ENCODE measurements at regions not wholly inside any gene's neighbourhood (a gene's known extent, or its start where the extent isn't known, plus 50 kb on each side); places are given as distances from the start of the nearest gene placed in this dataset.

DNA sequence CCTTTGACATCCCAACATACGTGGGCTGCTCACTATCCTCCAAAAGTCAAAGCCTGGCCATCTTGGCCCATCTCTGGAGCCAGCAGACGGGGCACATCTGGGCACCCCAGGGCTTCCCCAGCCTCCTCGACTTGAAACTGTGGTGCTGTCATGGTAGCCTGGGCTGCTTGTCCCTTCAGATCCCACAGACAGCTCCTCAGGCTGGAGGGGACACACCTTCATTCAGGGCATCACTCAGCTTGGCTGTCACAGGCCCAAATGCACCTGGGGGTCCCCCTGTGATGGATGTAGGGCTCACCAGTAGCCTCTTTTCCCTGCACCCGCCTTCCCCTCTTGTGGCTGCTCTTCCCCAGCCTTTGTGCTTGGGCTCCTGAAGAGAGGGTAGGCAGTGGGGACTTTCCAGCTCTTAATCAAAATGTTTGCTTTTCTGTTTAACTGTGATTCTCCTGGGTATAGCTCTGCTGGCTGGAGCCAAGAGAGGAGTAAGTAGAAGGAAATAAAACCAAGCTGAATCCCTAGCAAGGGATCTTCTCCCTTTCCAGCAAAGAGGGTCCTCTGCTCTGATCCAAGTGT, 92.3 kb downstream of the GYPC start:
- DNase-seq (ENCODE audit: low read depth, low spot score) (no peak), FAIRE-seq (no peak)
- Histone ChIP-seq H3K4me1 (ENCODE audit: control insufficient read depth, extremely low read depth, insufficient read depth, low read length) (no peaks in the 10 kb centered on the region), H2AFZ (ENCODE audit: control insufficient read depth, low read length) (no peak overlapping the region), H3K9ac (ENCODE audit: control insufficient read depth, extremely low read depth, insufficient read depth, low read length) (no peak overlapping the region), H3K9me3 (ENCODE audit: control insufficient read depth, low read depth, low read length) (no peaks in the 10 kb centered on the region), H3K9me1 (ENCODE audit: control insufficient read depth, extremely low read depth, insufficient read depth, low read length) (no peaks in the 10 kb centered on the region), H4K20me1 (ENCODE audit: control insufficient read depth, extremely low read depth, insufficient read depth, low read length) (no peaks in the 10 kb centered on the region), H3K79me2 (ENCODE audit: control insufficient read depth, insufficient read depth, low read length) (no peaks in the 10 kb centered on the region), H3K36me3 (ENCODE audit: control insufficient read depth in 2 of 2, extremely low read depth in 1 of 2, insufficient read depth in 2 of 2, low read length in 2 of 2) (no peaks in the 10 kb centered on the region), H3K27ac (ENCODE audit: control insufficient read depth, insufficient read depth, low read length) (no peak overlapping the region), H3K4me3 (ENCODE audit: control insufficient read depth in 2 of 3, extremely low read depth in 1 of 3, insufficient read depth in 2 of 3, low read depth in 1 of 3, low read length in 3 of 3) (no peak overlapping the region), H3K4me2 (ENCODE audit: control insufficient read depth, extremely low read depth, insufficient read depth, low read depth, low read length) (no peak overlapping the region), H3K27me3 (ENCODE audit: control insufficient read depth, extremely low read depth, insufficient read depth, low read length) (no peaks in the 10 kb centered on the region)
- dilution Hi-C loops (cut with MboI; ENCODE audit: extremely low pct_ligation_motif_present, low sequenced_read_pairs), result no loop called here
- TF ChIP-seq, protein P1, sequence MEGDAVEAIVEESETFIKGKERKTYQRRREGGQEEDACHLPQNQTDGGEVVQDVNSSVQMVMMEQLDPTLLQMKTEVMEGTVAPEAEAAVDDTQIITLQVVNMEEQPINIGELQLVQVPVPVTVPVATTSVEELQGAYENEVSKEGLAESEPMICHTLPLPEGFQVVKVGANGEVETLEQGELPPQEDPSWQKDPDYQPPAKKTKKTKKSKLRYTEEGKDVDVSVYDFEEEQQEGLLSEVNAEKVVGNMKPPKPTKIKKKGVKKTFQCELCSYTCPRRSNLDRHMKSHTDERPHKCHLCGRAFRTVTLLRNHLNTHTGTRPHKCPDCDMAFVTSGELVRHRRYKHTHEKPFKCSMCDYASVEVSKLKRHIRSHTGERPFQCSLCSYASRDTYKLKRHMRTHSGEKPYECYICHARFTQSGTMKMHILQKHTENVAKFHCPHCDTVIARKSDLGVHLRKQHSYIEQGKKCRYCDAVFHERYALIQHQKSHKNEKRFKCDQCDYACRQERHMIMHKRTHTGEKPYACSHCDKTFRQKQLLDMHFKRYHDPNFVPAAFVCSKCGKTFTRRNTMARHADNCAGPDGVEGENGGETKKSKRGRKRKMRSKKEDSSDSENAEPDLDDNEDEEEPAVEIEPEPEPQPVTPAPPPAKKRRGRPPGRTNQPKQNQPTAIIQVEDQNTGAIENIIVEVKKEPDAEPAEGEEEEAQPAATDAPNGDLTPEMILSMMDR (optimal IDR thresholded peaks at IDR 0.05 in 1 of 3, IDR thresholded peaks at IDR 0.05 in 1 of 3, conservative IDR thresholded peaks at IDR 0.05 in 1 of 3; ENCODE audit: extremely low read depth in 1 of 3, insufficient read depth in 2 of 3, low read length in 3 of 3), result no peak
- no peak for TF ChIP-seq EZH2 (IDR thresholded peaks at IDR 0.05; ENCODE audit: low read length)

DNA sequence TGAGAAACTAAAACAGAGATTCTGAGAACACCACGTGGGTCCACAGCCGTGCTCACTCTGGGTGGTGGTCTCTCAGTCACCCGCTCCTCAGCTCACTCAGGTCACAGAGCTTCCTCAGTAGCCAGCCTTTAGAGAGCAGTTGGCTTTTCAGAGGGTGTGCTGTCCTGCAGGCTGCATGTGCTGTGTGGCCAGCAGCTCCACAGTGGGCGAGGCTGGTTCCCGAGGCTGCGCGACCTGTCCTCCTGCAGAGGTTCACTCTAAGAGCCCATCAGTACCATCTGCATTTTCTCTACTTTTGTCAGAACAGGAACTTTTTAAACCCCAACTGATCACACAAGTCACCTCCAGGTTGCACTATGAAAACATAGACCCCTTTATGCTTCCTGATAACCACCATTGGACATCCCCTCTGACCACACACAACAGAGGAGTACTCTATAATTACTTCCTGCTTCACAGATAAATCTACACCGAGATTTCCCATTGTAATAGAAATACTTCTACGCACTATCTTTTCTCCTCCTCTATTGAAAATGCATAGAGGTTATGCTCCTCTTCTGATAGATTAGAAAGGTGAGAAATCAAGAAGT, 93.1 kb downstream of the GYPC start:
- Histone ChIP-seq H3K9ac (ENCODE audit: control insufficient read depth, extremely low read depth, insufficient read depth, low read length) (no peak overlapping the region), H3K9me1 (ENCODE audit: control insufficient read depth, extremely low read depth, insufficient read depth, low read length) (no peaks in the 10 kb centered on the region), H2AFZ (ENCODE audit: control insufficient read depth, low read length) (no peak overlapping the region), H3K36me3 (ENCODE audit: control insufficient read depth in 2 of 2, extremely low read depth in 1 of 2, insufficient read depth in 2 of 2, low read length in 2 of 2) (no peaks in the 10 kb centered on the region), H3K4me1 (ENCODE audit: control insufficient read depth, extremely low read depth, insufficient read depth, low read length) (no peaks in the 10 kb centered on the region), H3K27me3 (ENCODE audit: control insufficient read depth, extremely low read depth, insufficient read depth, low read length) (no peaks in the 10 kb centered on the region), H3K9me3 (ENCODE audit: control insufficient read depth, low read depth, low read length) (no peaks in the 10 kb centered on the region), H3K4me3 (ENCODE audit: control insufficient read depth in 2 of 3, extremely low read depth in 1 of 3, insufficient read depth in 2 of 3, low read depth in 1 of 3, low read length in 3 of 3) (no peak overlapping the region), H3K27ac (ENCODE audit: control insufficient read depth, insufficient read depth, low read length) (no peak overlapping the region), H4K20me1 (ENCODE audit: control insufficient read depth, extremely low read depth, insufficient read depth, low read length) (no peaks in the 10 kb centered on the region), H3K79me2 (ENCODE audit: control insufficient read depth, insufficient read depth, low read length) (no peaks in the 10 kb centered on the region), H3K4me2 (ENCODE audit: control insufficient read depth, extremely low read depth, insufficient read depth, low read depth, low read length) (no peak overlapping the region)
- FAIRE-seq (no peak), DNase-seq (ENCODE audit: low read depth, low spot score) (no peak)
- dilution Hi-C loops (cut with MboI; ENCODE audit: extremely low pct_ligation_motif_present, low sequenced_read_pairs), result no loop called here
- TF ChIP-seq EZH2 (IDR thresholded peaks at IDR 0.05; ENCODE audit: low read length), result no peak
- TF ChIP-seq, protein P1 (optimal IDR thresholded peaks at IDR 0.05 in 1 of 3, IDR thresholded peaks at IDR 0.05 in 1 of 3, conservative IDR thresholded peaks at IDR 0.05 in 1 of 3; ENCODE audit: extremely low read depth in 1 of 3, insufficient read depth in 2 of 3, low read length in 3 of 3), result no peak

Measured in keratinocyte (primary cell).